LNCaP clone FGC (cell line): ENCODE measurements at regions not wholly inside any gene's neighbourhood (a gene's known extent, or its start where the extent isn't known, plus 50 kb on each side); places are given as distances from the start of the nearest gene placed in this dataset.
"Not testable (repeated sequence)": the region's sequence is repeated elsewhere in the genome, so short reads cannot be mapped to it uniquely, and the experiment has no call there.

Experiments
- DNase-seq: peaks from one replicate; pipeline ENCODE4 v3.0.0-alpha.2; 2011; ENCODE audit warnings: low read depth
- H3K4me3 ChIP-seq: 2 replicates; pipeline ENCODE4 v1.5.1; 2011; ENCODE audit warnings: mild to moderate bottlenecking, low read depth, low read length, control low read depth
- TF ChIP-seq, protein P1 (sequence below): IDR thresholded peaks from 2 replicates; pipeline ENCODE4 v1.5.1; 2012; ENCODE audit warnings: mild to moderate bottlenecking; ENCODE audit not compliant: control insufficient read depth, insufficient read depth; ENCODE audit errors: extremely low read depth

DNA sequence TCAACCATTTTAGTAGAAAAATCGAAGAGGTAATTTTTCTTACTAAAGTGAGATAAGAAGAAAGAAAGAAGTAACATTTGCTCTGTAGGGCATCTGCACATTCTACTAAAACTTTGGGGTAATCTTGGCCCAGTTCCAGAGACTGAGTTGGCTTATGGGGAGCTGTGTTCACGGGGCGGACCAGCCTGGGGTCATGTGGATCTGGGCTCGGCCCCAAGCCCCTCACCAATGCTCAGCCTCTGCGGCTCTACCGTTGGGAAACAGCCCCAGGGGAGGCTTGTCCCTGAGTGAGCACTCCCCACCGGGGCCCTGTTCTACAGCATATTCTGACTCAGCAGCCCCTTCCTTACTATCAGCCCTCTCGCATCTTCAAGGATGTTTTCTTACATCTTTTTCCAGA lies 132.3 kb downstream of the RTP5 start:
- no peak overlapping the region for H3K4me3 ChIP-seq
- DNase-seq: no peak
- TF ChIP-seq, protein P1, sequence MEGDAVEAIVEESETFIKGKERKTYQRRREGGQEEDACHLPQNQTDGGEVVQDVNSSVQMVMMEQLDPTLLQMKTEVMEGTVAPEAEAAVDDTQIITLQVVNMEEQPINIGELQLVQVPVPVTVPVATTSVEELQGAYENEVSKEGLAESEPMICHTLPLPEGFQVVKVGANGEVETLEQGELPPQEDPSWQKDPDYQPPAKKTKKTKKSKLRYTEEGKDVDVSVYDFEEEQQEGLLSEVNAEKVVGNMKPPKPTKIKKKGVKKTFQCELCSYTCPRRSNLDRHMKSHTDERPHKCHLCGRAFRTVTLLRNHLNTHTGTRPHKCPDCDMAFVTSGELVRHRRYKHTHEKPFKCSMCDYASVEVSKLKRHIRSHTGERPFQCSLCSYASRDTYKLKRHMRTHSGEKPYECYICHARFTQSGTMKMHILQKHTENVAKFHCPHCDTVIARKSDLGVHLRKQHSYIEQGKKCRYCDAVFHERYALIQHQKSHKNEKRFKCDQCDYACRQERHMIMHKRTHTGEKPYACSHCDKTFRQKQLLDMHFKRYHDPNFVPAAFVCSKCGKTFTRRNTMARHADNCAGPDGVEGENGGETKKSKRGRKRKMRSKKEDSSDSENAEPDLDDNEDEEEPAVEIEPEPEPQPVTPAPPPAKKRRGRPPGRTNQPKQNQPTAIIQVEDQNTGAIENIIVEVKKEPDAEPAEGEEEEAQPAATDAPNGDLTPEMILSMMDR: no peak

DNA sequence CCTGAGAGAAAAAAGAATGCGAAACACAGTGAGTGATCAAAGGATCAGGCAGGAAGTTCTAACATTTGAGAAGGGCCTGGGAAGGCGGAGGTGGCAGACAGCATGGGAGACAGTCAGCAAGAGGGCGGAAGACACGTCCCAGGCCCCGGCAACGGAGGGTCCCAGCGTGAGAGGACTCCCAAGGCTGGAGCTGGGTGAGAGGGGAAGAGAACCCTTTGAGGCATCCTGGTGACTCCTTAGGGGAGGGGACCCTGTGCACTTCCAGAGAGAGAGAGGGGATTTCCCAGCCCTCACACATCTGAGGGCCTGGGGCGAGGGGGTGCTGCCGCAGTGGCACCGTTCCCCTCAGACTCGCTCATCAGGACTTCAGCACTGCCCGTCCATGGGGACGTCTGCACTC lies 133.4 kb downstream of the RTP5 start:
- DNase-seq: no peak
- H3K4me3 ChIP-seq: no peak overlapping the region
- TF ChIP-seq, protein P1: no peak

DNA sequence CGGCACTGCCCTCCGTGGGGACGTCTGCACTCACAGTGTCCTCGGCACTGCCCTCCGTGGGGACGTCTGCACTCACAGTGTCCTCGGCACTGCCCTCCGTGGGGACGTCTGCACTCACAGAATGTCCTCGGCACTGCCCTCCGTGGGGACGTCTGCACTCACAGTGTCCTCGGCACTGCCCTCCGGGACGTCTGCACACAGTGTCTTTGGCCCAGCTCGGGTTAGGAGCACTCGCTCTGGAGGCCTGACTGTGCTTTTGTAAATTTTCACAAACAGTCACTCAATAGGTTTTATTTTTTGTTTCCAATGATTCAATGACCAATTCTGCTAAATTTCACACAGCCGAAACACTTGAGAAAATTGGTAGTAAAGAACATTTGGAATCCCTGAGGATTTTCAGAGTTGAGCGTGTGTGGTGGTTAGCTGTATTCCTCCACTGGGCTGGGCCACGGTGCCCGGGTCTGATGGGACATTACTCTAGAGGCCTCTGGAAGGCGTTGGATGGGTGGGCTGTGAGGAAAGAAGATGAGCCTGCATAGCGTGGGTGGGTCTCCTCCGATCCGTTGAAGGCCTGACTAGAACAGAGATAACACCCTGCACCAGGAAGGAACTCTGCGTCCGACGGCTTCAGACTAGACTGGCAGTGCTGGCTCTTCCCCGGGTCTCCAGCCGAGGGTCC lies 134.8 kb downstream of the RTP5 start:
- H3K4me3 ChIP-seq: no peak overlapping the region
- TF ChIP-seq, protein P1: no peak
- DNase-seq: no peak

DNA sequence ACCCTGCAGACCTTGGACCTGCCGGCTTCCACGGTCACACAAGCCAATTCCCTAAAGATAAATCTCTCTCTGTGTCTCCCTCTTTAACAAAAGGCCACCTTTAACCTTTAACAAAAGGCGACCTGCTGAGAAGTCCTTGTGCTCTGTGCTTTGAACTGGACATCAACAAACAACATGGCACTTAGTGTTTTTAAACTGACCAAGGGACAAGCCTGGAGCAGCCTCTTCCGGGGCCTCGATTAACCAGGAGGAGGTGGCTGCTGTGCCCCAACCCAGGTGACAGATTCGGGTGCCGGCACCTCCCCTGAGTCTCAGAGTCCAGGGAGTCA lies 135.3 kb downstream of the RTP5 start:
- DNase-seq: no peak
- H3K4me3 ChIP-seq: no peak overlapping the region
- TF ChIP-seq, protein P1: no peak

DNA sequence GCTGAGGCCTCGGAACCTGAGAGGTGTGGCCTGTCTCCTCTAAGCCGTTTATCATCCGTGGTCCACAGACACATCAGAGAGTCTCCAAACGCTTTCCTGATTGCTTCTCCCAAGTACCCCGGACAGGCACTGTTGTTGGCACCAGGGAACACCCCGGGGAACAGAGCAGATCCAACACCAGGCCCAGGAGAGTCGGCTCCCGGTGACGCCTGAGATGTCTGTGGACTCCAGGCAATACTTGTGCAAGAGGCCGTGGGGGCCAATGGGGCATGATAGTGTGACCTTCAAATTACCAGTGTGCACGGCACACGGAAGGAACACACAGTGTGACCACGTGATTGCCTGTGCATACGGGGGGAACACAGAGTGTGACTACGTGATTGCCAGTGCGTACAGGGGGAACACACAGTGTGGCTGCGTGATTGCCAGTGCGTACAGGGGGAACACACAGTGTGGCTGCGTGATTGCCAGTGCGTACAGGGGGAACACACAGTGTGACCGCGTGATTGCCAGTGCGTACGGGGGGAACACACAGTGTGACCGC lies 136.6 kb downstream of the RTP5 start:
- H3K4me3 ChIP-seq, DNase-seq: not testable (repeated sequence)

DNA sequence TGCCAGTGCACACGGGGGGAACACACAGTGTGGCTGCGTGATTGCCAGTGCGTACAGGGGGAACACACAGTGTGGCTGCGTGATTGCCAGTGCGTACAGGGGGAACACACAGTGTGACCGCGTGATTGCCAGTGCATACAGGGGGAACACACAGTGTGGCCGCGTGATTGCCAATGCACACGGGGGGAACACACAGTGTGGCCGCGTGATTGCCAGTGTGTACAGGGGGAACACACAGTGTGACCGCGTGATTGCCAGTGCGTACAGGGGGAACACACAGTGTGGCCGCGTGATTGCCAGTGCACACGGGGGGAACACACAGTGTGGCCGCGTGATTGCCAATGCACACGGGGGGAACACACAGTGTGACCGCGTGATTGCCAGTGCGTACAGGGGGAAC lies 139.4 kb downstream of the RTP5 start:
- not testable (repeated sequence) for H3K4me3 ChIP-seq, DNase-seq

DNA sequence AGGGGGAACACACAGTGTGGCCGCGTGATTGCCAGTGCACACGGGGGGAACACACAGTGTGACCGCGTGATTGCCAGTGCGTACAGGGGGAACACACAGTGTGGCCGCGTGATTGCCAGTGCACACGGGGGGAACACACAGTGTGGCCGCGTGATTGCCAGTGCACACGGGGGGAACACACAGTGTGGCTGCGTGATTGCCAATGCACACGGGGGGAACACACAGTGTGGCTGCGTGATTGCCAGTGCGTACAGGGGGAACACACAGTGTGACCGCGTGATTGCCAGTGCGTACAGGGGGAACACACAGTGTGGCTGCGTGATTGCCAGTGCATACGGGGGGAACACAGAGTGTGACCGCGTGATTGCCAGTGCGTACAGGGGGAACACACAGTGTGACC lies 140.3 kb downstream of the RTP5 start:
- not testable (repeated sequence) for DNase-seq, H3K4me3 ChIP-seq

DNA sequence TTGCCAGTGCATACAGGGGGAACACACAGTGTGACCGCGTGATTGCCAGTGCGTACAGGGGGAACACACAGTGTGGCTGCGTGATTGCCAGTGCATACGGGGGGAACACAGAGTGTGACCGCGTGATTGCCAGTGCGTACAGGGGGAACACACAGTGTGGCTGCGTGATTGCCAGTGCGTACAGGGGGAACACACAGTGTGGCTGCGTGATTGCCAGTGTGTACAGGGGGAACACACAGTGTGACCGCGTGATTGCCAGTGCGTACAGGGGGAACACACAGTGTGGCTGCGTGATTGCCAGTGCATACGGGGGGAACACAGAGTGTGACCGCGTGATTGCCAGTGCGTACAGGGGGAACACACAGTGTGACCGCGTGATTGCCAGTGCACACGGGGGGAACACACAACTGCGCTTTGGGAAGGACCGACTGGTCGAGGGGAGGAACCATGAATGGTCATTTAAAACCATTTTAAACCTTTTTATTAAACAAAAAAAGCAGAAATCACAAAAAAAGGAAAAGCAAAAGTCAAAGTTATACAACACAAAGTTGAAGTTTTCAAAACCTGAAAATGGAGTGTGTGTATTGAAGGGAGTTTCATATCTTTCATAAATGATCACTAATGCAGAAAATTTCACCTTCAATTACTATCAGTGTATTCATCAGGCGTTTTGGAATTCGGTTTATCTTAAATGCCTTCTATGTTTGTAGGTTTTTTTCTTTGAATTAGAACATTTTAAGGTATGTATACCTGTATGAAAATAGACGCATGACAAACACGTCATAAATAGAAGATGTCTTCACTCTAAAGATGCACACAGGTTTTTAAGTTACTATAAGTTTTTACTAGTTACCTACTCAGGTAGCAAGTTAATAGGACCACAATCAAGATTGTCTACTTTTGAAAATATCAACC lies 141.0 kb downstream of the RTP5 start:
- not testable (repeated sequence) for H3K4me3 ChIP-seq, DNase-seq

DNA sequence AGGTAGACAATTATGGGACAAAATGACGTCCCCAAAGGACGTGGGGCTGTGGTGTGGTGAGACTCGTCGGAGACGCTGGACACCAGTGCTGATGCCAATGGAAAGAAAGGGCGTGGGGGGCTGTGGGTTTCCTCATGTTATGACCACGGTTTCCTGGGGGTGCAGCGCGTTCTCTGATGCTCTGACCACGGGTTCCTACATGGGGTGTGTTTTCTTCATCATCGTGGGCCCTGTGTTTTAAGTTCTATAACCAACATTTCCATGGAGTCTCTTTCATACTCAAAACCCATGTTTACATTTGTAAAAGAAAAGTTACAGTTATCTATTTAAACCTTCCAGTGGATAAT lies 141.6 kb downstream of the RTP5 start:
- TF ChIP-seq, protein P1: no peak

More for the DNA sequence above, 141.6 kb downstream of the RTP5 start:
- no peak for DNase-seq
- no peak overlapping the region for H3K4me3 ChIP-seq
